22Rv1 (cell line): ENCODE measurements at regions not wholly inside any gene's neighbourhood (a gene's known extent, or its start where the extent isn't known, plus 50 kb on each side); places are given as distances from the start of the nearest gene placed in this dataset.

ENCODE experiments used
- CTCF ChIP-seq: fragments of 450-650 bp; IDR thresholded peaks from 2 replicates; pipeline ENCODE4 v1.5.1; 2017; ENCODE audit warnings: mild to moderate bottlenecking
- ZFX ChIP-seq: fragments of 450-650 bp; IDR thresholded peaks from 2 replicates; pipeline ENCODE4 v1.6.1; 2017; ENCODE audit warnings: antibody characterized with exemption, borderline replicate concordance

- TF ChIP-seq CTCF (no peak), ZFX (no peak)
Observed at GRCh38 chr7:25520516-25520915, 292.2 kb upstream of the NPVF start.
